ENCODE measurements at regions not wholly inside any gene's neighbourhood (a gene's known extent, or its start where the extent isn't known, plus 50 kb on each side); places are given as distances from the start of the nearest gene placed in this dataset.
"Not testable (repeated sequence)": the region's sequence is repeated elsewhere in the genome, so short reads cannot be mapped to it uniquely, and the experiment has no call there.

GRCh38 chr7:115191526-115191925 is 269.6 kb downstream of the MDFIC start:
- H3K27ac ChIP-seq: no peak overlapping the region
- no peak for TF ChIP-seq CTCF (conservative IDR thresholded peaks at IDR 0.05)

- no peak for TF ChIP-seq CTCF (conservative IDR thresholded peaks at IDR 0.05)
- no peak overlapping the region for H3K27ac ChIP-seq
These were observed 261.6 kb downstream of the MDFIC start for GRCh38 chr7:115183431-115184057.

- H3K27ac ChIP-seq: no peak overlapping the region
- TF ChIP-seq CTCF (conservative IDR thresholded peaks at IDR 0.05): no peak
These were observed 256.9 kb downstream of the MDFIC start for GRCh38 chr7:115178835-115179234.

- TF ChIP-seq CTCF (conservative IDR thresholded peaks at IDR 0.05): no peak
- no peak overlapping the region for H3K27ac ChIP-seq
These were observed 255.9 kb downstream of the MDFIC start for GRCh38 chr7:115177823-115178222.

- no peak for TF ChIP-seq CTCF (conservative IDR thresholded peaks at IDR 0.05)
- no peak overlapping the region for H3K27ac ChIP-seq
These were observed 255.2 kb downstream of the MDFIC start for GRCh38 chr7:115177103-115177502.

- H3K27ac ChIP-seq: not testable (repeated sequence)
These were observed 250.5 kb downstream of the MDFIC start for GRCh38 chr7:115172397-115172796.

GRCh38 chr7:115153769-115154477 is 232.0 kb downstream of the MDFIC start:
- no peak overlapping the region for H3K27ac ChIP-seq
- no peak for TF ChIP-seq CTCF (conservative IDR thresholded peaks at IDR 0.05)

GRCh38 chr7:115153176-115153575 is 231.3 kb downstream of the MDFIC start:
- no peak for TF ChIP-seq CTCF (conservative IDR thresholded peaks at IDR 0.05)
- no peak overlapping the region for H3K27ac ChIP-seq

Data from VCaP (cell line).